A673 (cell line): ENCODE measurements at regions not wholly inside any gene's neighbourhood (a gene's known extent, or its start where the extent isn't known, plus 50 kb on each side); places are given as distances from the start of the nearest gene placed in this dataset.

Experiments used
- BruUV-seq: library from RNA; stranded (reverse); fragments of 400-500 nt; replicated peaks from 2 replicates; lab custom pipeline; 2021; lab: Mats Ljungman, UMichigan
- CTCF ChIA-PET: fragments of 300-600 bp; sonication (Branson Sonifier 250); formaldehyde crosslinking; loops from one replicate; lab custom pipeline; 2022; ENCODE audit warnings: antibody characterized with exemption; lab: Charles Lee
- POLR2A ChIA-PET: fragments of 300-600 bp; sonication (Branson Sonifier 250); formaldehyde crosslinking; loops from one replicate; lab custom pipeline; 2022; ENCODE audit warnings: antibody characterized with exemption; ENCODE audit not compliant: low non-redundant PET; lab: Charles Lee
- DNase-seq: peaks from one replicate; pipeline ENCODE4 v3.0.0-alpha.2; 2015; ENCODE audit warnings: low spot score
- H3K27ac ChIP-seq: fragments of 200-600 bp; sonication (generic); 2 replicates; pipeline ENCODE4 v1.5.1; 2016; ENCODE audit warnings: mixed run types, low read depth, mild to moderate bottlenecking, mixed read lengths, antibody characterized with exemption, low read length; ENCODE audit not compliant: poor library complexity, severe bottlenecking
- H3K27me3 ChIP-seq: fragments of 200-600 bp; sonication (generic); replicated peaks from 2 replicates; pipeline ENCODE4 v1.6.1; 2017; ENCODE audit warnings: mixed run types, low read depth, mild to moderate bottlenecking, mixed read lengths, antibody characterized with exemption, low read length; ENCODE audit not compliant: insufficient read depth, poor library complexity
- H3K36me3 ChIP-seq: fragments of 200-600 bp; sonication (generic); 2 replicates; pipeline ENCODE4 v1.6.1; 2016; ENCODE audit warnings: mixed run types, mild to moderate bottlenecking, mixed read lengths, antibody characterized with exemption, low read length; ENCODE audit not compliant: insufficient read depth, poor library complexity, severe bottlenecking
- H3K4me1 ChIP-seq: fragments of 200-600 bp; sonication (generic); 2 replicates; pipeline ENCODE4 v1.6.1; 2017; ENCODE audit warnings: mixed run types, mild to moderate bottlenecking, mixed read lengths, antibody characterized with exemption, low read length; ENCODE audit not compliant: insufficient read depth, poor library complexity, severe bottlenecking
- H3K4me3 ChIP-seq: fragments of 200-600 bp; sonication (generic); 2 replicates; pipeline ENCODE4 v1.5.1; 2016; ENCODE audit warnings: low read depth, mixed run types, mild to moderate bottlenecking, mixed read lengths, low read length; ENCODE audit not compliant: poor library complexity, severe bottlenecking
- H3K9me3 ChIP-seq: fragments of 200-600 bp; sonication (generic); 2 replicates; pipeline ENCODE4 v1.6.1; 2016; ENCODE audit warnings: mixed run types, low read depth, mild to moderate bottlenecking, mixed read lengths, antibody characterized with exemption, low read length; ENCODE audit not compliant: poor library complexity, severe bottlenecking
- CTCF ChIP-seq: fragments of 300-800, 200-600 bp; sonication (generic); conservative IDR thresholded peaks from 2 replicates; pipeline ENCODE4 v1.5.1; 2017; ENCODE audit warnings: low read depth, mild to moderate bottlenecking, antibody characterized with exemption, low read length, moderate library complexity, mixed read lengths
- EZH2 ChIP-seq: fragments of 200-600 bp; sonication (generic); IDR thresholded peaks from 2 replicates; pipeline ENCODE4 v1.6.1; 2017; ENCODE audit warnings: borderline replicate concordance, low read depth, mild to moderate bottlenecking, mixed read lengths, antibody characterized with exemption, low read length; ENCODE audit not compliant: poor library complexity, severe bottlenecking
- intact Hi-C: fragments of 100-400 bp; cut with micrococcal nuclease; formaldehyde crosslinking; loops from one replicate; pipeline ENCODE4 v1.10.0; 2022; ENCODE audit not compliant: unreplicated experiment

DNA sequence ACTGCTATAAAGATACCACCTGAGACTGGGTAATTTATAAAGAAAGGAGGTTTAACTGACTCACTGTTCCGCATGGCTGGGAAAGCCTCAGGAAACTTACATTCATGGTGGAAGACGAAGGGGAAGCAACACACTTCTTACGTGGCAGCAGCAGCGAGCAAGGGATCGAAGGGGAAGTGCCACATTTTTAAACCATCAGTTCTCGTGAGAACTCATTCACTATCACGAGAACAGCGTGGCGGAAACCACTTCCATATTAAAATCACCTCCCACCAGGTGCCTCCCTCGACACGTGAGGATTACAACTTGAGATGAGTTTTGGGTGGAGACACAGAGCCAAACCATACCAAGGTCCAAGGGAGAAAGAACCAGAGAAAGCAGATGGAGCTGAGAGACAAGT is 454.3 kb upstream of the CDH11 start:
- Histone ChIP-seq H3K27me3 (no peaks in the 10 kb centered on the region), H3K4me1 (peaks cover 16% of the 10 kb centered on the region), H3K9me3 (no peaks in the 10 kb centered on the region), H3K4me3 (no peak overlapping the region), H3K36me3 (no peaks in the 10 kb centered on the region), H3K27ac (no peak overlapping the region)
- POLR2A ChIA-PET, result no interaction called here
- CTCF ChIA-PET, result interaction anchor here (1.0 kb wide), 1 partner anchor 28 kb away, joined by 3 read pairs; no protein-coding TSS in a partner anchor
- TF ChIP-seq EZH2 (no peak), CTCF (no peak)
- DNase-seq, result no peak
- intact Hi-C loops, result no loop called here
- no TSS peak for BruUV-seq

- Histone ChIP-seq H3K36me3 (no peaks in the 10 kb centered on the region), H3K27me3 (no peaks in the 10 kb centered on the region), H3K9me3 (peaks cover 13% of the 10 kb centered on the region), H3K27ac (no peak overlapping the region), H3K4me1 (peaks cover 7% of the 10 kb centered on the region), H3K4me3 (no peak overlapping the region)
- no peak for TF ChIP-seq EZH2
- TF ChIP-seq CTCF, result no peak
- ChIA-PET POLR2A (no interaction called here), CTCF (no interaction called here)
- no TSS peak for BruUV-seq
- no peak for DNase-seq
- intact Hi-C loops, result no loop called here
Measured at GRCh38 chr16:65574326-65574966, 452.6 kb upstream of the CDH11 start.

- DNase-seq, result peak; percentile 51
- Histone ChIP-seq H3K27ac (no peak overlapping the region), H3K4me1 (peaks cover 4% of the 10 kb centered on the region), H3K9me3 (peaks cover 15% of the 10 kb centered on the region), H3K36me3 (no peaks in the 10 kb centered on the region), H3K4me3 (no peak overlapping the region), H3K27me3 (no peaks in the 10 kb centered on the region)
- TF ChIP-seq CTCF, result no peak
- CTCF ChIA-PET, result no interaction called here
- intact Hi-C loops, result no loop called here
- BruUV-seq, result no TSS peak
- POLR2A ChIA-PET, result no interaction called here
Measured at GRCh38 chr16:65572156-65572555, 450.3 kb upstream of the CDH11 start.
